ENCODE measurements at regions not wholly inside any gene's neighbourhood (a gene's known extent, or its start where the extent isn't known, plus 50 kb on each side); places are given as distances from the start of the nearest gene placed in this dataset.

- ATAC-seq, result no peak
- Mint-ChIP-seq H3K4me3 (no peak overlapping the region), H3K9me3 (no peaks in the 10 kb centered on the region), H3K27ac (no peak overlapping the region), H3K4me1 (no peaks in the 10 kb centered on the region), H3K36me3 (no peaks in the 10 kb centered on the region), H3K27me3 (peaks cover 10% of the 10 kb centered on the region)
Measured at GRCh38 chr1:91092503-91092902, 70.7 kb upstream of the ZNF644 start.

GRCh38 chr1:91091812-91092211, 70.0 kb upstream of the ZNF644 start:
- no peak for ATAC-seq
- no peaks in the 10 kb centered on the region for H3K9me3 Mint-ChIP-seq
- no peak overlapping the region for H3K27ac Mint-ChIP-seq
- no peak overlapping the region for H3K4me3 Mint-ChIP-seq
- no peaks in the 10 kb centered on the region for H3K36me3 Mint-ChIP-seq
- no peaks in the 10 kb centered on the region for H3K4me1 Mint-ChIP-seq
- H3K27me3 Mint-ChIP-seq, result peaks cover 10% of the 10 kb centered on the region

GRCh38 chr1:91080650-91081049, 58.8 kb upstream of the ZNF644 start:
- ATAC-seq, result peak; percentile 62
- Mint-ChIP-seq H3K27ac (no peak overlapping the region), H3K9me3 (peaks cover 3% of the 10 kb centered on the region), H3K27me3 (no peaks in the 10 kb centered on the region), H3K4me3 (no peak overlapping the region), H3K4me1 (peaks cover 7% of the 10 kb centered on the region), H3K36me3 (no peaks in the 10 kb centered on the region)

GRCh38 chr1:91078859-91079258, 57.0 kb upstream of the ZNF644 start:
- peaks cover 3% of the 10 kb centered on the region for H3K9me3 Mint-ChIP-seq
- H3K36me3 Mint-ChIP-seq, result no peaks in the 10 kb centered on the region
- no peak overlapping the region for H3K4me3 Mint-ChIP-seq
- H3K4me1 Mint-ChIP-seq, result peaks cover 7% of the 10 kb centered on the region
- no peaks in the 10 kb centered on the region for H3K27me3 Mint-ChIP-seq
- H3K27ac Mint-ChIP-seq, result no peak overlapping the region
- no peak for ATAC-seq

GRCh38 chr1:91076834-91077233, 55.0 kb upstream of the ZNF644 start:
- H3K36me3 Mint-ChIP-seq, result no peaks in the 10 kb centered on the region
- no peak overlapping the region for H3K4me3 Mint-ChIP-seq
- no peaks in the 10 kb centered on the region for H3K27me3 Mint-ChIP-seq
- H3K4me1 Mint-ChIP-seq, result peaks cover 7% of the 10 kb centered on the region
- peaks cover 3% of the 10 kb centered on the region for H3K9me3 Mint-ChIP-seq
- no peak overlapping the region for H3K27ac Mint-ChIP-seq
- no peak for ATAC-seq

- no peak overlapping the region for H3K4me3 Mint-ChIP-seq
- H3K36me3 Mint-ChIP-seq, result no peaks in the 10 kb centered on the region
- no peak overlapping the region for H3K27ac Mint-ChIP-seq
- peaks cover 3% of the 10 kb centered on the region for H3K9me3 Mint-ChIP-seq
- H3K4me1 Mint-ChIP-seq, result peaks cover under 1% of the 10 kb centered on the region
- no peak for ATAC-seq
- no peaks in the 10 kb centered on the region for H3K27me3 Mint-ChIP-seq
Measured at GRCh38 chr1:91075233-91076135, 53.6 kb upstream of the ZNF644 start.

GRCh38 chr1:91073299-91073698, 51.5 kb upstream of the ZNF644 start:
- no peak overlapping the region for H3K4me3 Mint-ChIP-seq
- H3K4me1 Mint-ChIP-seq, result no peaks in the 10 kb centered on the region
- H3K27ac Mint-ChIP-seq, result no peak overlapping the region
- no peaks in the 10 kb centered on the region for H3K27me3 Mint-ChIP-seq
- peaks cover 10% of the 10 kb centered on the region for H3K9me3 Mint-ChIP-seq
- H3K36me3 Mint-ChIP-seq, result peaks cover 9% of the 10 kb centered on the region
- no peak for ATAC-seq

GRCh38 chr1:91071838-91072237, 50.0 kb upstream of the ZNF644 start:
- Mint-ChIP-seq H3K27ac (no peak overlapping the region), H3K4me3 (no peak overlapping the region), H3K36me3 (peaks cover 9% of the 10 kb centered on the region), H3K27me3 (no peaks in the 10 kb centered on the region), H3K4me1 (no peaks in the 10 kb centered on the region), H3K9me3 (peaks cover 10% of the 10 kb centered on the region)
- ATAC-seq, result no peak
